ELF-1 (cell line): ENCODE measurements at regions not wholly inside any gene's neighbourhood (a gene's known extent, or its start where the extent isn't known, plus 50 kb on each side); places are given as distances from the start of the nearest gene placed in this dataset.

Experiments
- DNase-seq: peaks from one replicate; pipeline ENCODE4 v3.0.0-alpha.2; 2016; ENCODE audit warnings: low read depth, low spot score

GRCh38 chr6:130604841-130605399 lies 222.3 kb upstream of the SMLR1 start:
- DNase-seq = no peak

DNA sequence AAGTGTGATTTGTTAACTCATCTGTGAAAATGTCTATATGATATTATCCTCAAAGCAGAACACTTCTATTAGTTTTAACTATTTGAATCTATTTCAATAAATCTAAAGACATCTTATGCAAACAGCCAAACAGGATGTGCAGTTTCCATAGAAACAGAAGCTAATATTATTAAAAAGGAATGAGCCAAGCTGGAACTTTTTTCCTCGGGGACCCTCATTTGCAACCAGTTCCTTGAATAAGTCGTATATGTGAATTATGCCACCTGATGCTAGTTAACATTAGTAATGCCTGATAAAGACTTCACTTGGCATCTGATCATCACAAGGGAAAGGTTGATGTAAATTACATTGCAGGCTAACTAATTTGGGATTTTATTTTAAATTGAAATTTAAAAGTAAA lies 216.9 kb upstream of the SMLR1 start:
- no peak for DNase-seq

GRCh38 chr6:130611366-130611765 lies 215.8 kb upstream of the SMLR1 start:
- no peak for DNase-seq

- DNase-seq = no peak
Observed at GRCh38 chr6:130613176-130613575, 214.0 kb upstream of the SMLR1 start.

DNA sequence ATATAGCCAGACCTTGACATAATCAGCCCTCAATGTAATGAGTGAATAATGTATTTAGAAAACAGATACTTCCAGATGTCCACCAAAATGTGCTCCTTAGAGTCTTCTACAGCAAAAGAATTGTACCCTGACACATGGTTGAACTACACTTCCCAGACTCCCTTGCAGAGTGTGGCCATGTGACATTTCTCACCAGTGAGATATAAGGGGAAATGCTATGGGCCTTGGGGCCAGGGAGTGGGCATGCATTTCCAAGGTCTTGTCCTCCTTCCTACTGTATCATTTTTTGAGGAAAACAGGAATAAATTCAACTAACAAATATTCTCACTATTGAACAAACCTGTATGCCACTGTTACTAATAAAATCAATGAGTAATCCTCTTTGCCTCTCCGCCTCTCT lies 211.4 kb upstream of the SMLR1 start:
- DNase-seq = no peak

- DNase-seq = no peak
Observed at GRCh38 chr6:130617658-130618057, 209.5 kb upstream of the SMLR1 start.

DNA sequence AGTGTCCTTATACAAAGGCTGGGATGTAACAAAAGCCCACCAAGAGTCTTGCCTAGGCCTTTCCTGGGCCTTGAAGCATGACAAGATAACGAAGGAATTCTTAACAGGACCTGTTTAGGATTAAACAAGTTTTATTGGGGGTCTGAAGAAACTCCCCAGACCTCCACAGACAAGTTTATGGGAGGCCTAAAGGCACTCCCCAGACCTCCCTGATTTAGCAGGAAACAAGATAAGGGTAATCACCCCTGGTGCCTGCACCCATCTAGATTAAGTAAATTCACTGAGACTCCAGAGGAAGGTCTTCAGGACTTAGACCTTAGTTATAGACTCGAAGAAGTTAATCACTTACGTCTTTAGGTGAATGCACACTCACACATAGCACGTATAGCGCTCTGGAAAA lies 208.4 kb upstream of the SMLR1 start:
- peak; percentile 71 for DNase-seq

- DNase-seq = no peak
Observed at GRCh38 chr6:130620338-130620781, 206.8 kb upstream of the SMLR1 start.

GRCh38 chr6:130622142-130622541 lies 205.1 kb upstream of the SMLR1 start:
- no peak for DNase-seq

- no peak for DNase-seq
Observed at GRCh38 chr6:130624046-130624445, 203.2 kb upstream of the SMLR1 start.

- DNase-seq = no peak
Observed at GRCh38 chr6:130625825-130626527, 201.2 kb upstream of the SMLR1 start.

- no peak for DNase-seq
Observed at GRCh38 chr6:130628862-130629261, 198.3 kb upstream of the SMLR1 start.

DNA sequence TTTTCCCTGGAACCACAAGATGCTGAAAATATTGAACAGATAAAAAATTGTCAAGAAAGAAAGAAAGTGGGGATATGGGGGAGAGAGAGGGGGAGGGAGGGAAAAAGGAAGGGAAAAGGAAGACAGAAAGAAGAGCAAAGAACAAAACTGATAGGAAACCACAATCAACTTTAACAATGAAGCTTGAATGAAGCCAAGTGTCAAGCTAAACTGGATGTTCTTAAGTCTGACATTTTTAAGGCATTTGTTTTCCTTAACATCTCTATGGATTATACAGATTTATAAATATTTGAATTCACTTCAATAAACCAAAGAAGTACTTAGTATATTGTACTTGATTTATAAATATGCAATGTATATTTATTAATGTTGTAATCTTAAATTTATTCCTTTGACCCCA lies 197.6 kb upstream of the SMLR1 start:
- DNase-seq = no peak

- no peak for DNase-seq
Observed at GRCh38 chr6:130632277-130632676, 194.9 kb upstream of the SMLR1 start.

DNA sequence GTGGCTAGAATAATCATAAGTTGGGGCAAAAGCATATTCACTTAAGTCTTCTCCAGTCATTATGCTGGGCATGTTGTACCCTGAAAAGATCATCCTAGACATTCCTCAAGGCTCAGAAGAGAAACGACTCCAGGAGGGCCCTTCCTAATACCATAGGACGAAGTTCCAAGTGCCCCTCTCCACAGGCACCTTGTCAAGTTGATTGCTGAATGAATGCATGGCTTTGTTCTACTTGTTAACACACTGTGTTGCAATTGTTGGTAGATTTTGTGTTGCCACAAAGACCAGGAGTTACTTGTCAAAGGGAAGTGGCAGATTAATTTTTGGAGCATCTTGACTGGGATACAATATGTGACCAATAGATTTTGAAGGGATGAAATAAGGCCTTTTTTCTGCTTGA lies 194.3 kb upstream of the SMLR1 start:
- peak; percentile 31 for DNase-seq

- no peak for DNase-seq
Observed at GRCh38 chr6:130643361-130643760, 183.8 kb upstream of the SMLR1 start.

DNA sequence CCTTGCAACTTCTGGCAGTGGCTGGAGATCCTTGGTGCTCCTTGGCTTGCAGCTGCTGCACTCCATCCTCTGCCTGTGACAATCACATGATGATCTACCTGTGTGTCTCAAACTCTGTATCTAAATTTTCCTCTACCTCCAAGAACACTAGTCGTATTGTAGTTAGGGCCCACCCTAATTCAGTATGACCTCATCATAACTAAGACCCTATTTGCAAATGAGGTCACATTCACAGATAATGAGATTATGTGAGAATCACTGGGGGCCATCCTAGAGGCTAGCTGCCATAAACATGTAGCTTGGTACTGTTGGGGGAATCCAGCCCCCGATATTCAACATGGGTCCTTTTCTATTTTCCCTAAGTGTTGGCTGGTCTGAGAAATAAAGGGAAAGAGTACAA lies 183.0 kb upstream of the SMLR1 start:
- DNase-seq = no peak

DNA sequence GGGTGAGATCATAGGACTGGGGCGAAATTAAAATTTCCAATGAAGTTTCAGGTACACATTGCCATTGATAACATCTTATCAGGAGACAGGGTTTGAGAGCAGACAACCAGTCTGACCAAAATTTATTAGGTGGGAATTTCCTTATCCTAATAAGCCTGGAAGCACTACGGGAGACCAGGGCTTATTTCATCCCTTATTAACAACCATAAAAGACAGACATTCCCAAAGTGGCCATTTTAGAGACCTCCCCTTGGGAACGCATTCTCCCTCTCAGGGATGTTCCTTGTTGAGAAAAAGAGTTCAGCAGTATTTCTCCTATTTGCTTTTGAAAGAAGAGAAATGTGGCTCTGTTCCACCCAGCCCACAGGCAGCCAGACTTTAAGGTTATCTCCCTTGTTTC lies 182.4 kb upstream of the SMLR1 start:
- DNase-seq = peak; percentile 10

GRCh38 chr6:130647246-130647645 lies 180.0 kb upstream of the SMLR1 start:
- no peak for DNase-seq

- DNase-seq = no peak
Observed at GRCh38 chr6:130655586-130655985, 171.6 kb upstream of the SMLR1 start.

- DNase-seq = no peak
Observed at GRCh38 chr6:130661077-130661476, 166.1 kb upstream of the SMLR1 start.

DNA sequence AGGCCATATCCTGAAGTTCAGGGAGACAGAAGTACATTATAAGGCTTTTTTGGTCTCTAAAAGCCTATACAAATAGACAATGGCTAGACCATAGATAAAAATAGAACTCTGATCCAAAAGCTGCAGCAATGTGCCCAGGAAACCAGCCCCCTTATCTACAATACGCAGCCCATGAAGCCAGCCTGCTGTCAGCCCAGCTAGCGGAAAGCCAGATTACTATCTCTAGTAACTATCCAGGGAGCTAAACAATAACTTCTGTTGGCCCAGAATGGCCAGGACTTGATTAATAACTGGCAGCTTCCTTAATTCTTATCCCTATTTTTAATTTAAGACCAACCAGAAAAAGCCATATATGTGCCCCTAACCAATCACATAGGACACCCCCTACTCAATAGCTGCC lies 160.4 kb upstream of the SMLR1 start:
- no peak for DNase-seq

GRCh38 chr6:130670142-130670541 lies 157.1 kb upstream of the SMLR1 start:
- DNase-seq = no peak

DNA sequence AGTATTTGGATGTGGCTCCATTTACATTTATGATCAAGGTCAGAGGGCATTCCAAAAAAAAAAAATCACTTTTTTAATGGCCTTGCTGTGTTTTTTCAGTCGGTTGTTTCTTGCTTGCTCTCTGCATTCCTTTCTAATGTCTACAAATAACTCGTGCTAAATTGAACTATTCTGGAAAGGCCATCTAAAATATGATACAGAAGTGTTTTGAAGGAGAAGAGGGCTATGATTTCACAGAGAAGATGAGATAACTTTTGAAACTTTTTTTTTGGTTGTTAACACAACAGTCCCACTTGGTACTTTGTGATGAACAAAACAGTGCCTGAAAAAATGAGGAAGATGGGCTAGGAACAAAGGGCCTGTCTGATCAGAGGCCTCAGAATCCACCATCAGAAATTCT lies 156.1 kb upstream of the SMLR1 start:
- no peak for DNase-seq
